Adrenal gland (tissue), 9 donors: ENCODE measurements at regions not wholly inside any gene's neighbourhood (a gene's known extent, or its start where the extent isn't known, plus 50 kb on each side); places are given as distances from the start of the nearest gene placed in this dataset.

Source experiments
- DNase-seq, 7 donors: peaks; one replicate each; pipeline ENCODE4 v3.0.0-alpha.2; 2019 to 2020
- H3K27ac ChIP-seq, 5 donors: fragments of 200-600 bp; sonication (generic) in 4 of 5; 1 replicate in 3 of 5; 2 replicates in 2 of 5; pipeline versions ENCODE4 v1.5.1 to v1.8.0; 2016 to 2020; ENCODE audit warnings: mild to moderate bottlenecking in 1 of 5
- H3K27me3 ChIP-seq: fragments of 200-600 bp; 2 replicates; pipeline ENCODE4 v1.8.0; 2021
- H3K36me3 ChIP-seq, 2 donors: fragments of 200-600 bp; replicated peaks in 1 of 2; 1 replicate in 1 of 2; 2 replicates in 1 of 2; pipeline versions ENCODE4 v1.5.1 to v1.8.0; 2018 to 2022
- H3K4me1 ChIP-seq, 2 donors: fragments of 200-600 bp; replicated peaks in 1 of 2; 1 replicate in 1 of 2; 2 replicates in 1 of 2; pipeline versions ENCODE4 v1.5.1 to v1.8.0; 2018 to 2021
- H3K4me3 ChIP-seq, 4 donors: fragments of 200-600 bp; sonication (generic) in 3 of 4; one replicate each; pipeline ENCODE4 v1.5.1; 2016 to 2018
- H3K9me3 ChIP-seq, 3 donors: fragments of 200-600 bp; sonication (generic) in 1 of 3; replicated peaks in 1 of 3; 1 replicate in 2 of 3; 2 replicates in 1 of 3; pipeline versions ENCODE4 v1.5.1 to v1.8.0; 2016 to 2021
- POLR2A ChIP-seq, 2 donors: fragments of 450-650 bp; IDR thresholded peaks; one replicate each; pipeline ENCODE4 v1.6.1; 2017; ENCODE audit warnings: antibody characterized with exemption in 2 of 2, mild to moderate bottlenecking in 2 of 2, moderate library complexity in 1 of 2
- WGBS, 4 donors: extraction: QIAGEN DNeasy Blood & Tissue Kit in 2 of 4; methylation state at CpG; one replicate each; pipeline versions ENCODE4 v1.1.5 to v1.1.7; 2013 to 2017; 5-methylcytosine and 5-hydroxymethylcytosine counted together
- intact Hi-C, 2 donors: fragments of 100-400 bp; cut with DNase I; formaldehyde crosslinking; loops; one replicate each; pipeline versions ENCODE4 v1.14.1 to v1.15.0; 2022 to 2023
- TF ChIP-seq, protein P1 (sequence below), 6 experiments: fragments of 450-650 bp in 4 of 6; fragments of 200-600 bp in 2 of 6; sonication (generic) in 1 of 6; IDR thresholded peaks; 1 replicate in 5 of 6; 2 replicates in 1 of 6; pipeline versions ENCODE4 v1.5.1 to v1.8.0; 2016 to 2021; ENCODE audit warnings: antibody characterized with exemption in 6 of 6, mild to moderate bottlenecking in 2 of 6, moderate library complexity in 1 of 6
- donor health status: healthy with polysubstance abuse.
- donor health status: Bipolar disorder and iron deficiency.
- donor health status: DM: yes; HTN: yes; CAD: no.
- donor health status: DM: no; HTN: no; CAD: no.
- donor health status: DM: no; HTN: no; CAD: no.

DNA sequence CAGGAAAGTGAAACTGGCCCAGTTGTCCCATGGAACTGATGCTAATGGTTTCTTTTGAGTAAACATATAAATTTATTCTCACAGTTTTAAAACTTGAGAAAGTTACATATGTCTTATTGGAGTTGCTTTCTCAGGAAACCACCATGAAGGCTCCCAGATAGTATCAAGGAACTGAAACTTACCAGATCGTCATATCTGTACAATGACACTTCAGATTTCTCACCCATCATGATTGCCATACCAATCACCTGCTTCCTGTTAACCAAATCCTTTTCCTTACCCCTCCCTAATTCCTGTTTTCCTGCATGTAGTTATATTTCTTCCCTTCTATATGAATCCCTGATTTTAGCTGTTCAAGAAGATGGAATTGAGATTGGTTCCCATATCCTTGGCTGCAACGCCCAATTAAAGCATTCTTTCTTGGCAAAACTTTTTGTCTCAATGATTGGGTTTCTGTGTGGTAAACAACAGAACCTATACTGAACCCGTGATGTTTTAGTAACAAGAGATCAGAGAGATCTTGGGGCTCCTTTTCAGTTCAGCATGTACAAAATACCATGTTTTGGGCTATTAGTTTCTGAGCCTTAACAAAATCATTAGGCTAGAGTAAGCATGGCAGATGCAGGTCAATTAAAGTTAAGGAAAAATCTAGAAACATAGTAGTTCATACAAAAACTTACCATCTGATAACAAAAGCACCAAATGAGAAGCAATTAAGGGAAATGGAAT lies 781.3 kb upstream of the MIR17HG start:
- no peaks in the 10 kb centered on the region for H3K27me3 ChIP-seq
- no peaks in the 10 kb centered on the region for H3K36me3 ChIP-seq
- no peak overlapping the region for H3K4me3 ChIP-seq
- no peak overlapping the region for H3K27ac ChIP-seq
- TF ChIP-seq, protein P1, sequence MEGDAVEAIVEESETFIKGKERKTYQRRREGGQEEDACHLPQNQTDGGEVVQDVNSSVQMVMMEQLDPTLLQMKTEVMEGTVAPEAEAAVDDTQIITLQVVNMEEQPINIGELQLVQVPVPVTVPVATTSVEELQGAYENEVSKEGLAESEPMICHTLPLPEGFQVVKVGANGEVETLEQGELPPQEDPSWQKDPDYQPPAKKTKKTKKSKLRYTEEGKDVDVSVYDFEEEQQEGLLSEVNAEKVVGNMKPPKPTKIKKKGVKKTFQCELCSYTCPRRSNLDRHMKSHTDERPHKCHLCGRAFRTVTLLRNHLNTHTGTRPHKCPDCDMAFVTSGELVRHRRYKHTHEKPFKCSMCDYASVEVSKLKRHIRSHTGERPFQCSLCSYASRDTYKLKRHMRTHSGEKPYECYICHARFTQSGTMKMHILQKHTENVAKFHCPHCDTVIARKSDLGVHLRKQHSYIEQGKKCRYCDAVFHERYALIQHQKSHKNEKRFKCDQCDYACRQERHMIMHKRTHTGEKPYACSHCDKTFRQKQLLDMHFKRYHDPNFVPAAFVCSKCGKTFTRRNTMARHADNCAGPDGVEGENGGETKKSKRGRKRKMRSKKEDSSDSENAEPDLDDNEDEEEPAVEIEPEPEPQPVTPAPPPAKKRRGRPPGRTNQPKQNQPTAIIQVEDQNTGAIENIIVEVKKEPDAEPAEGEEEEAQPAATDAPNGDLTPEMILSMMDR (IDR thresholded peaks at IDR 0.05), result no peak
- TF ChIP-seq POLR2A (IDR thresholded peaks at IDR 0.05), result no peak
- 71 to 87% (median 83%) methylated on average over 3 of the region's 3 CpGs for WGBS, 4 donors
- H3K4me1 ChIP-seq, result no peaks in the 10 kb centered on the region
- no peaks in the 10 kb centered on the region for H3K9me3 ChIP-seq
- no peak for DNase-seq
- intact Hi-C loops, result no loop called here

DNA sequence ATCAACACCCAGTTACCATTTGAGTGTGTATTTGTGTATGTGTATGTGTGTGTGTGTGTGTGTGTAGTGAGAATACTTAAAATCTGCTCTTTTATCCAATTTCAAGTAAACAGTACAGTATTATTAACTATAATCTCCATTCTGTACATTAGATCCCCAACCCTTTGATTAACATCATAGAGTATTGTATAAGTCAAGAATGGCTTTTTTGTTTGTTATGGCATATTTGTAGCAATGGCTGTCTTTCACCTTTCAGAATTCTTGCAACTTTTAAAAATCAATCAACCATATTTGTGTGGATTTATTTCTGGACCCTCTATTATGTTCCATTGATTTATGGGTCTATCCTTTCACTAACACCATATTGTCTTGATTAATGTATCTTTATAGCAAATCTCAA lies 779.3 kb upstream of the MIR17HG start:
- DNase-seq, result no peak
- no peak for TF ChIP-seq POLR2A (IDR thresholded peaks at IDR 0.05)
- TF ChIP-seq, protein P1 (IDR thresholded peaks at IDR 0.05), result no peak
- no peak overlapping the region for H3K27ac ChIP-seq
- H3K36me3 ChIP-seq, result no peaks in the 10 kb centered on the region
- H3K4me1 ChIP-seq, result no peaks in the 10 kb centered on the region
- intact Hi-C loops, result no loop called here
- peaks cover 0 to 2% (median 0%) of the 10 kb centered on the region in 3 donors for H3K9me3 ChIP-seq
- H3K4me3 ChIP-seq, result no peak overlapping the region
- H3K27me3 ChIP-seq, result no peaks in the 10 kb centered on the region

DNA sequence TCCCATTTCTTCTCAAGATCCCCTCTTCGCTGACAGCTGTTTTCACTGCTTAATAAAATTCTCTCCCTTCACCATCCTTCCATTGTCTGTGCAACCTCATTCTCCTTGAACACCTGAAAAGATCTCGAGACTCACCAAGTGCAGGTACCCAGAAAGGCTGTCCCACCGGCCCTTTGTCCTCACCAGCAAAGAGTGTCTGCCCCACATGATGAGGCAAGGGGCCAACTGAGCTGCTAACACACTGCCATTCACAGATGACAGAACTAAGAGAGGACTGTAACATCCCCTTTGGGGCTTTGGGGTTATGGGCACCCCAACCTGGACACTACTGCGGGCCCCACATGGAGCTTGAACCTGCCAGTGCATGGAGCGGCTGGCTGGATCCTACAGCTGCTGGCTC lies 771.4 kb upstream of the MIR17HG start:
- no peak for DNase-seq
- intact Hi-C loops, result no loop called here
- 92 to 95% (median 93%) methylated on average over 5 of the region's 5 CpGs for WGBS, 4 donors
- no peaks in the 10 kb centered on the region for H3K36me3 ChIP-seq
- no peak overlapping the region for H3K4me3 ChIP-seq
- H3K4me1 ChIP-seq, result no peaks in the 10 kb centered on the region
- no peaks in the 10 kb centered on the region for H3K27me3 ChIP-seq
- no peak overlapping the region for H3K27ac ChIP-seq
- peaks cover 0 to 3% (median 0%) of the 10 kb centered on the region in 3 donors for H3K9me3 ChIP-seq
- TF ChIP-seq, protein P1 (IDR thresholded peaks at IDR 0.05), result no peak
- no peak for TF ChIP-seq POLR2A (IDR thresholded peaks at IDR 0.05)

DNA sequence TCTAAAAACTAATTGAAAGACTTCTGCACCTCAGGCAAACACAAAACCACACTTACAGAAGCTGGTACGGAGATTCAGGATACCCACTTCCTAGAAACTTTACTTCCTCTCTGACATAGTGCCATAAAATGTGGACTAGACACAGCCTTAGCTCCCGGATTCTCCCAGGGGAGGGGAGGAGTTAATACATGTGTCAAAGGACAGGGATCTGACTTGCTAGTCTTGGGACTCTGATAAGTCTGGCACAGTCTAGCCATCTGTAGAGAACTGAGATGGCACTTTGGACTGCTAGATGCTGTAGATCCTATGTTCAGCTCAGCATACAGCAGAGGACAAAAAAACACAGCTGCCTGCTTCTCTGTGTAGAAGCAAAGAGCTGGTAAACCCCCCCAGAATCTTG lies 769.8 kb upstream of the MIR17HG start:
- WGBS, 4 donors, result 44 to 68% (median 60%) methylated on average over 2 of the region's 2 CpGs

More for the DNA sequence above, 769.8 kb upstream of the MIR17HG start:
- TF ChIP-seq POLR2A (IDR thresholded peaks at IDR 0.05), result no peak
- TF ChIP-seq, protein P1 (IDR thresholded peaks at IDR 0.05), result no peak
- H3K27ac ChIP-seq, result no peak overlapping the region
- H3K4me1 ChIP-seq, result no peaks in the 10 kb centered on the region
- H3K4me3 ChIP-seq, result no peak overlapping the region
- peaks cover 0 to 3% (median 0%) of the 10 kb centered on the region in 3 donors for H3K9me3 ChIP-seq
- H3K27me3 ChIP-seq, result no peaks in the 10 kb centered on the region
- DNase-seq, result no peak
- intact Hi-C loops, result no loop called here
- no peaks in the 10 kb centered on the region for H3K36me3 ChIP-seq
